GM23338 (cell line): ENCODE measurements at regions not wholly inside any gene's neighbourhood (a gene's known extent, or its start where the extent isn't known, plus 50 kb on each side); places are given as distances from the start of the nearest gene placed in this dataset.
A peak's percentile ranks its signal among the peaks of the same experiment; 100 is the strongest.

Source experiments
- ATAC-seq: fragments of 200-7000 bp; cut with Tn5 transposase; 3 replicates; pipeline ENCODE4 v1.9.1; 2020
- DNase-seq: peaks from one replicate; pipeline ENCODE4 v3.0.0-alpha.2; 2015; ENCODE audit warnings: low spot score
- H2AFZ ChIP-seq: fragments of 200-600 bp; sonication (generic); 2 replicates; pipeline ENCODE4 v1.8.0; 2016; ENCODE audit warnings: antibody characterized with exemption, mild to moderate bottlenecking, moderate library complexity
- H3F3A ChIP-seq: fragments of 200-600 bp; sonication (generic); replicated peaks from 2 replicates; pipeline ENCODE4 v1.8.0; 2017; ENCODE audit warnings: antibody characterized with exemption, mixed run types, low read depth
- H3K27ac ChIP-seq: fragments of 200-600 bp; sonication (generic); 2 replicates; pipeline ENCODE4 v1.6.1; 2016; ENCODE audit warnings: low read depth
- H3K27me3 ChIP-seq: fragments of 200-600 bp; sonication (generic); 2 replicates; pipeline ENCODE4 v1.8.0; 2016; ENCODE audit warnings: mild to moderate bottlenecking, mixed run types, moderate library complexity; ENCODE audit not compliant: insufficient read depth
- H3K36me3 ChIP-seq: fragments of 200-600 bp; sonication (generic); 2 replicates; pipeline ENCODE4 v1.8.0; 2016; ENCODE audit warnings: mild to moderate bottlenecking; ENCODE audit not compliant: insufficient read depth
- H3K4me1 ChIP-seq: fragments of 200-600 bp; sonication (generic); 2 replicates; pipeline ENCODE4 v1.8.0; 2016; ENCODE audit warnings: mild to moderate bottlenecking, moderate library complexity; ENCODE audit not compliant: insufficient read depth
- H3K4me2 ChIP-seq: fragments of 200-600 bp; sonication (generic); 2 replicates; pipeline ENCODE4 v1.7.1; 2017; ENCODE audit warnings: mixed run types
- H3K4me3 ChIP-seq: fragments of 200-600 bp; sonication (generic); 2 replicates; pipeline ENCODE4 v1.6.1; 2016; ENCODE audit warnings: mixed run types
- H3K79me2 ChIP-seq: fragments of 200-600 bp; sonication (generic); replicated peaks from 2 replicates; pipeline ENCODE4 v1.8.0; 2017; ENCODE audit warnings: mild to moderate bottlenecking; ENCODE audit not compliant: insufficient read depth
- H3K9me2 ChIP-seq: fragments of 200-600 bp; sonication (generic); 2 replicates; pipeline ENCODE4 v1.8.0; 2017; ENCODE audit not compliant: insufficient read depth
- H4K20me1 ChIP-seq: fragments of 200-600 bp; sonication (generic); replicated peaks from 2 replicates; pipeline ENCODE4 v1.8.0; 2017; ENCODE audit warnings: mild to moderate bottlenecking; ENCODE audit not compliant: insufficient read depth
- H3K27ac Mint-ChIP-seq: 2 replicates; pipeline ENCODE4 v1.8.0; 2020; ENCODE audit warnings: inconsistent platforms, mild to moderate bottlenecking, moderate library complexity, mixed read lengths
- H3K27me3 Mint-ChIP-seq: 3 replicates; pipeline ENCODE4 v1.8.0; 2022; ENCODE audit warnings: low read depth, mild to moderate bottlenecking, moderate library complexity, mixed read lengths, inconsistent platforms; ENCODE audit not compliant: insufficient read depth, poor library complexity
- H3K36me3 Mint-ChIP-seq: 3 replicates; pipeline ENCODE4 v1.8.0; 2021; ENCODE audit warnings: low read depth, mild to moderate bottlenecking, inconsistent platforms, moderate library complexity, mixed read lengths
- H3K4me1 Mint-ChIP-seq: 3 replicates; pipeline ENCODE4 v1.8.0; 2020; ENCODE audit warnings: mild to moderate bottlenecking, inconsistent platforms, mixed read lengths
- H3K4me3 Mint-ChIP-seq: 3 replicates; pipeline ENCODE4 v1.8.0; 2021; ENCODE audit warnings: moderate library complexity, mild to moderate bottlenecking, inconsistent platforms, mixed read lengths
- H3K9me3 Mint-ChIP-seq: 3 replicates; pipeline ENCODE4 v1.8.0; 2020; ENCODE audit warnings: moderate library complexity, mild to moderate bottlenecking, inconsistent platforms, mixed read lengths
- CREB1 ChIP-seq: fragments of 250-450 bp; sonication (Bioruptor Pico); IDR thresholded peaks from 2 replicates; pipeline ENCODE4 v1.5.0; 2020; ENCODE audit warnings: low read depth, mild to moderate bottlenecking, moderate library complexity
- EZH2phosphoT487 ChIP-seq: fragments of 200-600 bp; sonication (generic); IDR thresholded peaks from one replicate; pipeline ENCODE4 v1.8.1; 2018; ENCODE audit warnings: antibody characterized with exemption; ENCODE audit not compliant: unreplicated experiment
- POLR2AphosphoS5 ChIP-seq: IDR thresholded peaks from 2 replicates; pipeline ENCODE4 v1.6.1; 2016; ENCODE audit warnings: antibody characterized with exemption, low read depth
- STAT1 ChIP-seq: IDR thresholded peaks from one replicate; pipeline ENCODE4 v1.6.1; 2016; ENCODE audit warnings: antibody characterized with exemption; ENCODE audit not compliant: unreplicated experiment
- ZNF114 ChIP-seq: fragments of 250-450 bp; sonication (Bioruptor Pico); IDR thresholded peaks from 2 replicates; pipeline ENCODE4 v1.5.0; 2020; ENCODE audit warnings: mild to moderate bottlenecking, moderate library complexity
- TF ChIP-seq, protein P1 (sequence below), 2 experiments: fragments of 200-600 bp in 1 of 2; sonication (generic) in 1 of 2; conservative IDR thresholded peaks; 2 replicates each; pipeline versions ENCODE4 v1.5.1 to v1.6.1; 2016 to 2017; ENCODE audit warnings: antibody characterized with exemption in 2 of 2, low read depth in 2 of 2, mild to moderate bottlenecking in 2 of 2, moderate library complexity in 1 of 2
- TF ChIP-seq, protein P2 (sequence below): IDR thresholded peaks from one replicate; pipeline ENCODE4 v1.6.1; 2018; ENCODE audit warnings: antibody characterized with exemption; ENCODE audit not compliant: unreplicated experiment
- TF ChIP-seq, protein P3 (sequence below): fragments of 250-450 bp; sonication (Bioruptor Pico); IDR thresholded peaks from 2 replicates; pipeline ENCODE4 v1.5.0; 2020; ENCODE audit warnings: mild to moderate bottlenecking, moderate library complexity

DNA sequence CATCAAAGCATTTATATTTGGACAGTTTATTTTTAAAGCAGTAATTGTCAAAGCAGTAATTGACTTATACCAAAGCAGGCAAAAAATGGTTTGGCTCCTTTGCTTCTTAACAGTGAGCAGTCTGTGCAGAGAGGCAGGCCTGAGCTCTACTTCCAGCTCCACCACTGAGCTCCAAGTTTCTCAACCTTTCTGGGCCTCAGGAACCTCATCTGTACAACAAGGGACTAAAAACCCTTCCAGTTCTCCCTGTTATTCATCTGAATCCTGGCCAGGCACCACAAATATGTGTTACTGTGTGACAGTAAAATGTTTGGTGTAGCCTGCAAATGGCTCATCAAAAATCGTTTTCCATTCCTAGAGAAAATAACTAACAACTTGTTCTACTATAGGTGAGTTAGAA lies 88.7 kb upstream of the TTC29 start:
- Histone ChIP-seq H3K4me1 (peaks cover 8% of the 10 kb centered on the region; the same call in 1 of the 2 replicates), H3K4me2 (no peak overlapping the region), H4K20me1 (no peaks in the 10 kb centered on the region), H3K36me3 (no peaks in the 10 kb centered on the region), H3K79me2 (no peaks in the 10 kb centered on the region), H3K27ac (no peak overlapping the region), H3F3A (no peaks in the 10 kb centered on the region), H2AFZ (0 out of 2 replicates have a peak overlapping the region, but pooled peaks have one; percentile 15), H3K4me3 (no peak overlapping the region), H3K27me3 (no peaks in the 10 kb centered on the region), H3K9me2 (no peaks in the 10 kb centered on the region)
- Mint-ChIP-seq H3K9me3 (no peaks in the 10 kb centered on the region), H3K36me3 (no peaks in the 10 kb centered on the region), H3K27me3 (peaks cover 2% of the 10 kb centered on the region), H3K4me3 (no peak overlapping the region), H3K27ac (no peak overlapping the region), H3K4me1 (peaks cover 7% of the 10 kb centered on the region; the same call in 2 of the 3 replicates)
- TF ChIP-seq, protein P1, sequence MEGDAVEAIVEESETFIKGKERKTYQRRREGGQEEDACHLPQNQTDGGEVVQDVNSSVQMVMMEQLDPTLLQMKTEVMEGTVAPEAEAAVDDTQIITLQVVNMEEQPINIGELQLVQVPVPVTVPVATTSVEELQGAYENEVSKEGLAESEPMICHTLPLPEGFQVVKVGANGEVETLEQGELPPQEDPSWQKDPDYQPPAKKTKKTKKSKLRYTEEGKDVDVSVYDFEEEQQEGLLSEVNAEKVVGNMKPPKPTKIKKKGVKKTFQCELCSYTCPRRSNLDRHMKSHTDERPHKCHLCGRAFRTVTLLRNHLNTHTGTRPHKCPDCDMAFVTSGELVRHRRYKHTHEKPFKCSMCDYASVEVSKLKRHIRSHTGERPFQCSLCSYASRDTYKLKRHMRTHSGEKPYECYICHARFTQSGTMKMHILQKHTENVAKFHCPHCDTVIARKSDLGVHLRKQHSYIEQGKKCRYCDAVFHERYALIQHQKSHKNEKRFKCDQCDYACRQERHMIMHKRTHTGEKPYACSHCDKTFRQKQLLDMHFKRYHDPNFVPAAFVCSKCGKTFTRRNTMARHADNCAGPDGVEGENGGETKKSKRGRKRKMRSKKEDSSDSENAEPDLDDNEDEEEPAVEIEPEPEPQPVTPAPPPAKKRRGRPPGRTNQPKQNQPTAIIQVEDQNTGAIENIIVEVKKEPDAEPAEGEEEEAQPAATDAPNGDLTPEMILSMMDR (conservative IDR thresholded peaks at IDR 0.05; ENCODE audit: low read depth in 2 of 2), result no peak
- no peak for TF ChIP-seq ZNF114 (CRISPR knock-in tag)
- TF ChIP-seq CREB1 (CRISPR knock-in tag), result no peak
- no peak for TF ChIP-seq POLR2AphosphoS5
- no peak for TF ChIP-seq STAT1
- TF ChIP-seq, protein P2, sequence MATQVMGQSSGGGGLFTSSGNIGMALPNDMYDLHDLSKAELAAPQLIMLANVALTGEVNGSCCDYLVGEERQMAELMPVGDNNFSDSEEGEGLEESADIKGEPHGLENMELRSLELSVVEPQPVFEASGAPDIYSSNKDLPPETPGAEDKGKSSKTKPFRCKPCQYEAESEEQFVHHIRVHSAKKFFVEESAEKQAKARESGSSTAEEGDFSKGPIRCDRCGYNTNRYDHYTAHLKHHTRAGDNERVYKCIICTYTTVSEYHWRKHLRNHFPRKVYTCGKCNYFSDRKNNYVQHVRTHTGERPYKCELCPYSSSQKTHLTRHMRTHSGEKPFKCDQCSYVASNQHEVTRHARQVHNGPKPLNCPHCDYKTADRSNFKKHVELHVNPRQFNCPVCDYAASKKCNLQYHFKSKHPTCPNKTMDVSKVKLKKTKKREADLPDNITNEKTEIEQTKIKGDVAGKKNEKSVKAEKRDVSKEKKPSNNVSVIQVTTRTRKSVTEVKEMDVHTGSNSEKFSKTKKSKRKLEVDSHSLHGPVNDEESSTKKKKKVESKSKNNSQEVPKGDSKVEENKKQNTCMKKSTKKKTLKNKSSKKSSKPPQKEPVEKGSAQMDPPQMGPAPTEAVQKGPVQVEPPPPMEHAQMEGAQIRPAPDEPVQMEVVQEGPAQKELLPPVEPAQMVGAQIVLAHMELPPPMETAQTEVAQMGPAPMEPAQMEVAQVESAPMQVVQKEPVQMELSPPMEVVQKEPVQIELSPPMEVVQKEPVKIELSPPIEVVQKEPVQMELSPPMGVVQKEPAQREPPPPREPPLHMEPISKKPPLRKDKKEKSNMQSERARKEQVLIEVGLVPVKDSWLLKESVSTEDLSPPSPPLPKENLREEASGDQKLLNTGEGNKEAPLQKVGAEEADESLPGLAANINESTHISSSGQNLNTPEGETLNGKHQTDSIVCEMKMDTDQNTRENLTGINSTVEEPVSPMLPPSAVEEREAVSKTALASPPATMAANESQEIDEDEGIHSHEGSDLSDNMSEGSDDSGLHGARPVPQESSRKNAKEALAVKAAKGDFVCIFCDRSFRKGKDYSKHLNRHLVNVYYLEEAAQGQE, result no peak
- no peak for TF ChIP-seq EZH2phosphoT487
- TF ChIP-seq, protein P3, sequence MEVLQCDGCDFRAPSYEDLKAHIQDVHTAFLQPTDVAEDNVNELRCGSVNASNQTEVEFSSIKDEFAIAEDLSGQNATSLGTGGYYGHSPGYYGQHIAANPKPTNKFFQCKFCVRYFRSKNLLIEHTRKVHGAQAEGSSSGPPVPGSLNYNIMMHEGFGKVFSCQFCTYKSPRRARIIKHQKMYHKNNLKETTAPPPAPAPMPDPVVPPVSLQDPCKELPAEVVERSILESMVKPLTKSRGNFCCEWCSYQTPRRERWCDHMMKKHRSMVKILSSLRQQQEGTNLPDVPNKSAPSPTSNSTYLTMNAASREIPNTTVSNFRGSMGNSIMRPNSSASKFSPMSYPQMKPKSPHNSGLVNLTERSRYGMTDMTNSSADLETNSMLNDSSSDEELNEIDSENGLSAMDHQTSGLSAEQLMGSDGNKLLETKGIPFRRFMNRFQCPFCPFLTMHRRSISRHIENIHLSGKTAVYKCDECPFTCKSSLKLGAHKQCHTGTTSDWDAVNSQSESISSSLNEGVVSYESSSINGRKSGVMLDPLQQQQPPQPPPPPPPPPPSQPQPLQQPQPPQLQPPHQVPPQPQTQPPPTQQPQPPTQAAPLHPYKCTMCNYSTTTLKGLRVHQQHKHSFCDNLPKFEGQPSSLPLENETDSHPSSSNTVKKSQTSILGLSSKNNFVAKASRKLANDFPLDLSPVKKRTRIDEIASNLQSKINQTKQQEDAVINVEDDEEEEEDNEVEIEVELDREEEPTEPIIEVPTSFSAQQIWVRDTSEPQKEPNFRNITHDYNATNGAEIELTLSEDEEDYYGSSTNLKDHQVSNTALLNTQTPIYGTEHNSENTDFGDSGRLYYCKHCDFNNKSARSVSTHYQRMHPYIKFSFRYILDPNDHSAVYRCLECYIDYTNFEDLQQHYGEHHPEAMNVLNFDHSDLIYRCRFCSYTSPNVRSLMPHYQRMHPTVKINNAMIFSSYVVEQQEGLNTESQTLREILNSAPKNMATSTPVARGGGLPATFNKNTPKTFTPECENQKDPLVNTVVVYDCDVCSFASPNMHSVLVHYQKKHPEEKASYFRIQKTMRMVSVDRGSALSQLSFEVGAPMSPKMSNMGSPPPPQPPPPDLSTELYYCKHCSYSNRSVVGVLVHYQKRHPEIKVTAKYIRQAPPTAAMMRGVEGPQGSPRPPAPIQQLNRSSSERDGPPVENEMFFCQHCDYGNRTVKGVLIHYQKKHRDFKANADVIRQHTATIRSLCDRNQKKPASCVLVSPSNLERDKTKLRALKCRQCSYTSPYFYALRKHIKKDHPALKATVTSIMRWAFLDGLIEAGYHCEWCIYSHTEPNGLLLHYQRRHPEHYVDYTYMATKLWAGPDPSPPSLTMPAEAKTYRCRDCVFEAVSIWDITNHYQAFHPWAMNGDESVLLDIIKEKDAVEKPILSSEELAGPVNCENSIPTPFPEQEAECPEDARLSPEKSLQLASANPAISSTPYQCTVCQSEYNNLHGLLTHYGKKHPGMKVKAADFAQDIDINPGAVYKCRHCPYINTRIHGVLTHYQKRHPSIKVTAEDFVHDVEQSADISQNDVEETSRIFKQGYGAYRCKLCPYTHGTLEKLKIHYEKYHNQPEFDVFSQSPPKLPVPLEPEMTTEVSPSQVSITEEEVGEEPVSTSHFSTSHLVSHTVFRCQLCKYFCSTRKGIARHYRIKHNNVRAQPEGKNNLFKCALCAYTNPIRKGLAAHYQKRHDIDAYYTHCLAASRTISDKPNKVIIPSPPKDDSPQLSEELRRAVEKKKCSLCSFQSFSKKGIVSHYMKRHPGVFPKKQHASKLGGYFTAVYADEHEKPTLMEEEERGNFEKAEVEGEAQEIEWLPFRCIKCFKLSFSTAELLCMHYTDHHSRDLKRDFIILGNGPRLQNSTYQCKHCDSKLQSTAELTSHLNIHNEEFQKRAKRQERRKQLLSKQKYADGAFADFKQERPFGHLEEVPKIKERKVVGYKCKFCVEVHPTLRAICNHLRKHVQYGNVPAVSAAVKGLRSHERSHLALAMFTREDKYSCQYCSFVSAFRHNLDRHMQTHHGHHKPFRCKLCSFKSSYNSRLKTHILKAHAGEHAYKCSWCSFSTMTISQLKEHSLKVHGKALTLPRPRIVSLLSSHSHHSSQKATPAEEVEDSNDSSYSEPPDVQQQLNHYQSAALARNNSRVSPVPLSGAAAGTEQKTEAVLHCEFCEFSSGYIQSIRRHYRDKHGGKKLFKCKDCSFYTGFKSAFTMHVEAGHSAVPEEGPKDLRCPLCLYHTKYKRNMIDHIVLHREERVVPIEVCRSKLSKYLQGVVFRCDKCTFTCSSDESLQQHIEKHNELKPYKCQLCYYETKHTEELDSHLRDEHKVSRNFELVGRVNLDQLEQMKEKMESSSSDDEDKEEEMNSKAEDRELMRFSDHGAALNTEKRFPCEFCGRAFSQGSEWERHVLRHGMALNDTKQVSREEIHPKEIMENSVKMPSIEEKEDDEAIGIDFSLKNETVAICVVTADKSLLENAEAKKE (CRISPR knock-in tag), result no peak
- DNase-seq, result no peak
- no peak for ATAC-seq
